B cell (primary cell): ENCODE measurements at regions not wholly inside any gene's neighbourhood (a gene's known extent, or its start where the extent isn't known, plus 50 kb on each side); places are given as distances from the start of the nearest gene placed in this dataset.

Experiments used
- ATAC-seq: fragments of 200-7000 bp; cut with Tn5 transposase; one replicate; pipeline ENCODE4 v1.10.0; 2021; ENCODE audit warnings: low read depth, mild to moderate bottlenecking, moderate number of reproducible peaks, moderate library complexity
- CTCF ChIA-PET: fragments of 350-600 bp; sonication (Branson Sonifier 250); formaldehyde crosslinking; loops from one replicate; lab custom pipeline; 2021; ENCODE audit warnings: antibody characterized with exemption, inconsistent platforms; lab: Charles Lee
- POLR2A ChIA-PET: fragments of 350-600 bp; sonication (Branson Sonifier 250); formaldehyde crosslinking; loops from one replicate; lab custom pipeline; 2021; ENCODE audit warnings: antibody characterized with exemption; lab: Charles Lee
- DNase-seq: peaks from one replicate; pipeline ENCODE4 v3.0.0; 2013
- H2AFZ ChIP-seq: 2 replicates; pipeline ENCODE4 v1.6.1; 2012; ENCODE audit warnings: mild to moderate bottlenecking, low read depth, low read length; ENCODE audit not compliant: insufficient read depth, poor library complexity, severe bottlenecking
- H3K27ac ChIP-seq, 2 donors: 1 replicate in 1 of 2; 2 replicates in 1 of 2; pipeline ENCODE4 v1.5.1; 2012 to 2013; ENCODE audit warnings: low read length in 2 of 2, mild to moderate bottlenecking in 2 of 2, moderate library complexity in 1 of 2
- H3K27me3 ChIP-seq, 4 experiments: fragments of 200-600 bp in 1 of 4; sonication (generic) in 1 of 4; replicated peaks in 1 of 4; 1 replicate in 2 of 4; 2 replicates in 2 of 4; pipeline versions ENCODE4 v1.6.1 to v1.7.0; 2013 to 2016; ENCODE audit warnings: low read length in 3 of 4, mild to moderate bottlenecking in 2 of 4, mixed read lengths in 1 of 4, moderate library complexity in 1 of 4; ENCODE audit not compliant: insufficient read depth in 4 of 4, control insufficient read depth in 3 of 4; ENCODE audit errors: control extremely low read depth in 1 of 4
- H3K36me3 ChIP-seq, 2 experiments: replicated peaks in 1 of 2; 1 replicate in 1 of 2; 2 replicates in 1 of 2; pipeline versions ENCODE4 v1.6.1 to v1.7.1; 2013; ENCODE audit warnings: low read length in 1 of 2; ENCODE audit not compliant: insufficient read depth in 2 of 2, control insufficient read depth in 1 of 2; ENCODE audit errors: control extremely low read depth in 1 of 2, extremely low read depth in 1 of 2
- H3K4me1 ChIP-seq, 2 donors: fragments of 200-600 bp in 1 of 2; sonication (generic) in 1 of 2; 1 replicate in 1 of 2; 2 replicates in 1 of 2; pipeline versions ENCODE4 v1.5.1 to v1.6.1; 2013 to 2017; ENCODE audit warnings: low read length in 2 of 2; ENCODE audit not compliant: control insufficient read depth in 2 of 2, insufficient read depth in 2 of 2
- H3K4me2 ChIP-seq: replicated peaks from 2 replicates; pipeline ENCODE3; 2012; ENCODE audit warnings: mild to moderate bottlenecking, low read depth, low read length; ENCODE audit not compliant: poor library complexity, severe bottlenecking
- H3K4me3 ChIP-seq, 5 experiments: fragments of 200-600 bp in 1 of 5; sonication (generic) in 1 of 5; 1 replicate in 3 of 5; 2 replicates in 2 of 5; pipeline versions ENCODE4 v1.5.1 to v1.7.0; 2011 to 2016; ENCODE audit warnings: low read length in 4 of 5, mild to moderate bottlenecking in 4 of 5, low read depth in 2 of 5, control low read depth in 1 of 5, moderate library complexity in 1 of 5; ENCODE audit not compliant: insufficient read depth in 1 of 5; ENCODE audit errors: control extremely low read depth in 1 of 5, extremely low read depth in 1 of 5
- H3K79me2 ChIP-seq: fragments of 200-600 bp; sonication (generic); one replicate; pipeline ENCODE4 v1.6.0; 2016; ENCODE audit warnings: low read length; ENCODE audit not compliant: control insufficient read depth, insufficient read depth
- H3K9ac ChIP-seq: fragments of 200-600 bp; sonication (generic); 2 replicates; pipeline ENCODE4 v1.6.1; 2017; ENCODE audit warnings: mild to moderate bottlenecking, low read length, moderate library complexity
- H3K9me3 ChIP-seq, 3 donors: one replicate each; pipeline versions ENCODE4 v1.6.1 to v1.7.1; 2013; ENCODE audit warnings: low read length in 2 of 3; ENCODE audit not compliant: control insufficient read depth in 2 of 3, insufficient read depth in 1 of 3; ENCODE audit errors: control extremely low read depth in 1 of 3
- H4K20me1 ChIP-seq: 2 replicates; pipeline ENCODE4 v1.6.0; 2012; ENCODE audit warnings: mild to moderate bottlenecking, low read length; ENCODE audit not compliant: insufficient read depth, control insufficient read depth, poor library complexity, severe bottlenecking
- H3K27ac Mint-ChIP-seq: one replicate; pipeline ENCODE4 v1.8.0; 2021; ENCODE audit warnings: mixed read lengths
- H3K27me3 Mint-ChIP-seq: one replicate; pipeline ENCODE4 v1.8.0; 2021; ENCODE audit warnings: mixed read lengths
- H3K4me1 Mint-ChIP-seq: one replicate; pipeline ENCODE4 v1.8.0; 2021; ENCODE audit warnings: mixed read lengths
- H3K4me3 Mint-ChIP-seq: one replicate; pipeline ENCODE4 v1.8.0; 2021; ENCODE audit warnings: mixed read lengths
- H3K9me3 Mint-ChIP-seq: one replicate; pipeline ENCODE4 v1.8.0; 2022; ENCODE audit warnings: mixed read lengths; ENCODE audit not compliant: insufficient read depth
- CTCF ChIP-seq: fragments of 200-600 bp; IDR thresholded peaks from one replicate; pipeline ENCODE4 v1.8.0; 2022; ENCODE audit warnings: antibody characterized with exemption, mild to moderate bottlenecking
- EZH2 ChIP-seq: IDR thresholded peaks from 2 replicates; pipeline ENCODE4 v1.6.1; 2012; ENCODE audit warnings: borderline replicate concordance, low read depth, mild to moderate bottlenecking, moderate library complexity, low read length; ENCODE audit not compliant: insufficient read depth, poor library complexity, severe bottlenecking
- WGBS: methylation state at CpG from one replicate; pipeline ENCODE4 v1.1.5; 2013; ENCODE audit warnings: missing lambda C conversion rate; ENCODE audit not compliant: insufficient coverage; 5-methylcytosine and 5-hydroxymethylcytosine counted together
- intact Hi-C: fragments of 100-400 bp; cut with micrococcal nuclease; formaldehyde crosslinking; loops from one replicate; pipeline ENCODE4 v1.10.0; 2022

- no peaks in the 10 kb centered on the region for H4K20me1 ChIP-seq
- no peak overlapping the region for H3K4me3 ChIP-seq
- H3K4me2 ChIP-seq, result no peak overlapping the region
- Mint-ChIP-seq H3K27ac (no peak overlapping the region), H3K4me3 (no peak overlapping the region), H3K4me1 (no peaks in the 10 kb centered on the region), H3K9me3 (no peaks in the 10 kb centered on the region), H3K27me3 (no peaks in the 10 kb centered on the region)
- WGBS, result 60% methylated on average over 1 of the region's 3 CpGs
- intact Hi-C loops, result no loop called here
- ChIA-PET POLR2A (no interaction called here), CTCF (no interaction called here)
- H3K79me2 ChIP-seq, result no peaks in the 10 kb centered on the region
- no peaks in the 10 kb centered on the region for H3K9me3 ChIP-seq
- H3K27me3 ChIP-seq, result no peaks in the 10 kb centered on the region
- TF ChIP-seq EZH2 (no peak), CTCF (no peak)
- no peaks in the 10 kb centered on the region for H3K4me1 ChIP-seq
- no peak overlapping the region for H3K27ac ChIP-seq
- H3K9ac ChIP-seq, result no peak overlapping the region
- no peak for ATAC-seq
- no peak overlapping the region for H2AFZ ChIP-seq
- no peaks in the 10 kb centered on the region for H3K36me3 ChIP-seq
- no peak for DNase-seq
Measured at GRCh38 chr13:88125055-88125454, 453.9 kb downstream of the SLITRK5 start.

- H3K27ac Mint-ChIP-seq, result no peak overlapping the region
- no peaks in the 10 kb centered on the region for H3K4me1 ChIP-seq
- no peaks in the 10 kb centered on the region for H4K20me1 ChIP-seq
- WGBS, result 97% methylated on average over 25 of the region's 27 CpGs
- ChIA-PET POLR2A (no interaction called here), CTCF (no interaction called here)
- no peak for DNase-seq
- no peak for TF ChIP-seq EZH2
- TF ChIP-seq CTCF, result no peak
- H3K79me2 ChIP-seq, result no peaks in the 10 kb centered on the region
- no peak overlapping the region for H3K9ac ChIP-seq
- H3K4me3 Mint-ChIP-seq, result no peak overlapping the region
- no peaks in the 10 kb centered on the region for H3K27me3 Mint-ChIP-seq
- H2AFZ ChIP-seq, result no peak overlapping the region
- intact Hi-C loops, result no loop called here
- H3K36me3 ChIP-seq, result no peaks in the 10 kb centered on the region
- no peaks in the 10 kb centered on the region for H3K4me1 Mint-ChIP-seq
- no peaks in the 10 kb centered on the region for H3K27me3 ChIP-seq
- H3K27ac ChIP-seq, result no peak overlapping the region
- peaks cover 2% of the 10 kb centered on the region for H3K9me3 Mint-ChIP-seq
- H3K9me3 ChIP-seq, result peaks cover 0 to 9% (median 0%) of the 10 kb centered on the region in 3 donors
- no peak overlapping the region for H3K4me2 ChIP-seq
- ATAC-seq, result no peak
- H3K4me3 ChIP-seq, result no peak overlapping the region
Measured at GRCh38 chr13:88136098-88136790, 465.1 kb downstream of the SLITRK5 start.
